IMR-90 (cell line): ENCODE measurements at regions not wholly inside any gene's neighbourhood (a gene's known extent, or its start where the extent isn't known, plus 50 kb on each side); places are given as distances from the start of the nearest gene placed in this dataset. TPM values are rescaled to one million over a fixed set of nuclear protein-coding genes. Genes with fewer than 3 reads are reported as not detected.

Experiments
- microRNA-seq, 2 experiments: library from miRNA; stranded (forward) in 1 of 2; unstranded in 1 of 2; fragments of 10-50 nt in 1 of 2; fragments of <30 nt in 1 of 2; gene quantifications in 1 of 2; microRNA quantifications in 1 of 2; one replicate each; pipeline versions ENCODE3 to v1.1.0; 2013 to 2020; ENCODE audit not compliant: insufficient read depth in 1 of 2, insufficient read length in 1 of 2, unreplicated experiment in 1 of 2
- small RNA-seq, 5 experiments: library from RNA; depleted of rRNA; stranded (forward); fragments of <200 nt; gene quantifications; one replicate each; pipeline ENCODE3, GENCODE V24; 2012

Small RNA genes in the stretch of these regions (microRNA-seq; reads per million reads assigned to microRNA genes)
- gene RF00100 (ENCODE audit: insufficient read depth, insufficient read length) (9.3 reads per million), gene RNU1-59P (ENCODE audit: insufficient read depth, insufficient read length) (not detected)

Small RNA genes in the stretch of these regions (small RNA-seq; reads per million reads assigned to genes)
- 4.5 to 50.6 (median 30.1) reads per million in 5 experiments for gene RF00100
- gene RNU1-59P, result 0 reads per million in 5 experiments
